Superior temporal gyrus (tissue), 1 donor: ENCODE measurements at regions not wholly inside any gene's neighbourhood (a gene's known extent, or its start where the extent isn't known, plus 50 kb on each side); places are given as distances from the start of the nearest gene placed in this dataset.

Experiments used
- DNase-seq: peaks from one replicate; pipeline ENCODE4 v3.0.0-alpha.2; 2016; ENCODE audit errors: extremely low spot score

DNA sequence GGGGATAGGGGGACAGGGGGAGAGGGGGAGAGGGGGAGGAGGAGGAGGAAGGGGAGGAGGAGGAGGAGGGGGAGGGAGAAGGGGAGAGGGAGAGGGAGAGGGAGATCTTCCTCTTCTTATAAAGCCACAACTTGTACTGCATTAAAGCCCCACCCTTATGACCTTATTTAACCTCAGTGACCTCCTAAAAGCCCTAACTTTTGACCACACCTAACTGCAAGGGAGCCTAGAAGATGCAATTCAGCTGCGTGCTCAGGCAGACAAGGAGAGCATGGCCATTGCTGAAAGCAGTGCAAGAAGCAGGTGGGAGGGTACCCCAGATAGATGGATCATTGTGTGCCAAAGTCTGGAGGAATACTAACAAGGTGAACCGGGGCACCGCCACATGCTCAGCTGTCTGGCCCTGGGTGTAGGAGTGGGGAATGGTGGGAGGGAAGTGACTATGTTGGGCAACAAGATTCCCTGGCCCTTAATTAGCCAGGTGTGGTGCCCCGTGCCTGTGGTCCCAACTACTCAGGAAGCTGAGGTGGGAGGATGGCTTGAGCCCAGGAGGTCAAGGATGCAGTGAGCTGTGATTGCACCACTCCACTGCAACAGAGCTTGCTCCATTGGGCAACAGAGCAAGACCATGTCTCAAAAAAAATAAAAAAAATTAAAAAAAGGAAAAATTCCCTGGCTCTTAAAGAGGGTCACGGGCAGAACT lies 125.4 kb upstream of the BOD1 start:
- DNase-seq: no peak

DNA sequence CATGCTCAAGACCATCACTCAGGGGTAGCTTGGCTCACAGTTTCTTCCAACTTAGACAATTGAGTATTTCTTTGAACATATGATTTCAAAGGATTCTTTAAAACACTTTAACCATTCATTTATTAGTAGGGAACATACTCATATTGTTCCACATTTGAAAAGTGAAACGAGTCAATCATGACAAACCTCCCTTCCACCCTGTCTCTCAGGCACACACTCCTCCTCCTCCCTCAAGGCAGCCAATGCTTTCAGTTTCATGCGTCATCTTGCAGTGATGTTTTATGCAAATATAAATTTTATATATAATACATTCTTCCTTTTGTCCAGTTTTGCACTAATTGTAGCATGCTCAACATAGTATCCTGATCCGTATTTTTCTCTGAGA lies 126.0 kb upstream of the BOD1 start:
- no peak for DNase-seq

DNA sequence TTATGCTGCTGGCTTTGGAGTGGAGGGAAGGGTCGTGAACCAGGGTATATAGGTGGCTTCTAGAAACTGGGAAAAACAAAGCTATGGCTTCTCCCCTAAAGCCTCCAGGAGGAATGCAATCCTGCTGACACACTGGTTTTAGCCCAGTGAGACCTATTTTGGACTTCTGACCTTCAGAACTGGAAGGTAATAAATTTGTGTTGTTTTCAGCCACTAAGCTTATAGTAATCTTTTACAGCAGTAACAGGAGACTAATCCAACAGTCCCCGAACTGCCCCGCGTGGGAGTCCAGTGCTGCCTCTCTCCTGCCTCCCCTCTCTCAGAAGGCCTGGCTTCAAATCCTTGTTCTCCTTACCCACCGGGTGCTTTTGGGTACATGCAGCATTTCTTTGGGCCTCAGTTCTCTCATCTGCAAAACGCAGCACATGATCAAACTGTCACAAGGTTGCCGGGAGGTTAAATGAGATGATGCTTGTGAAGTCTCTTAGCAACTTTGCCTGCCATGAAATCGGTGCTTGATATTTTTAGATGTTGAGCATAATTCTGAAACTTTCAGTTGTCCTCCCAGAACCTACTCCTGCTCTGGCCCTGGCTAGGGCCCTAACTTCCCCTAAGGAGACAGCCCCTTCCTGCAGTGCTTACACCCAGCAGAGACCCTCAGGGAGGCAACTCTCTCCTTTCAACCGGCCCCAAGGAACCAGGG lies 127.3 kb upstream of the BOD1 start:
- no peak for DNase-seq

DNA sequence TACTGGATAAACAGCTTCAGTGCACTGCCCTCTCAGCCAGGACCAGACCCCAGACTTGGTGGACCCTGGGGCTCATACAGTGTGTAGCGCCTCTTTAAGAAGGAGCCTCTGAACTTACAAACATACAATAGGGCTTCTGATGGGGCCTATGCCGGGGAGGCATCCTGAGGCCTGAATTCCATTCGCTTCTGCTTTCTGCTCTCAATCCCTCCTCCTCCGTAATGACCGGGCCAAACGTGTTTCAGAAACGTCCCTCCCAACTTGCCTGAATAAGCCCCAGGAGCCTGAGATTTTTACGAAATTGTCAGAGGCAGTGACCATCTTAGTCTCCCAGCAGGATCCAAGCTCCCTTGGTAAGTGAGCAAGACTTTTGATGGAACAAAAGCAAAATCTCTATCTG lies 128.1 kb upstream of the BOD1 start:
- DNase-seq: no peak

DNA sequence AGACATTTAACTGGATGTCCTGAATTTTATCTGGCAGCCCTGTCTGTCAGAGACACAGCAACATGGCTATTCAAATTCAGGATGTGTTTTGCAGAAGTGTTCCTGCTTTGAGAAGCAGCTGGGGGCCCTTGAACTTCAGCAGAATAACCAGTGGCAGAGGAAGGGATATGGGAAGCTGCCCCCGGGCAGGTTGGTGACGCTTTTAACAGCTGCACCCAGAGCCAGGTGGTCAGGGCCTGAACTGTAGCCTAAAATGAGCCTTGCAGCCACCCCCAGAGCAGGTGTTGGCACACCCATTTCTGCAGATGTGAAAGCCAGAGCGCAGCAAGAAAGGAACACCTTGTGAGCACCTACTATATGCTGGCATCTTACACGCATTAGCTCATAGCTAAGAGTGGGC lies 128.7 kb upstream of the BOD1 start:
- no peak for DNase-seq

DNA sequence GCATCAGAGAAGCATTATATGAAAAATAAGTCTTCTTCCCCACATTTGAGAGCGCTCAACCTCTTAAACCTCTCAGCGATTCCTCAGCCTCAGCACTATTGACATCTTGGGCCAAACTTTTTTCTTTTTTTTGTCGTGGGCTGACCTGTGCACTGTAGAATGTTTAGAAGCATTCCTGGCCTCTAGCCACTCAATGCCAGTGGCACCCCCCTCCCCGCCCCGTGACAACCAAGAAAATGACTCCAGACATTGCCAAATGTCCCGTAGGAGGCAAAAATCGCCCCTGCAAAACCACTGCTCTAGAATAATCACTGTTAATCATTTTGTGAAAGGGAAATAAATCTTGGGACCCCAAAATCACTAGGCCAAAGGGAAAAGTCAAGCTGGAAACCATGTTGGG lies 129.1 kb upstream of the BOD1 start:
- no peak for DNase-seq

DNA sequence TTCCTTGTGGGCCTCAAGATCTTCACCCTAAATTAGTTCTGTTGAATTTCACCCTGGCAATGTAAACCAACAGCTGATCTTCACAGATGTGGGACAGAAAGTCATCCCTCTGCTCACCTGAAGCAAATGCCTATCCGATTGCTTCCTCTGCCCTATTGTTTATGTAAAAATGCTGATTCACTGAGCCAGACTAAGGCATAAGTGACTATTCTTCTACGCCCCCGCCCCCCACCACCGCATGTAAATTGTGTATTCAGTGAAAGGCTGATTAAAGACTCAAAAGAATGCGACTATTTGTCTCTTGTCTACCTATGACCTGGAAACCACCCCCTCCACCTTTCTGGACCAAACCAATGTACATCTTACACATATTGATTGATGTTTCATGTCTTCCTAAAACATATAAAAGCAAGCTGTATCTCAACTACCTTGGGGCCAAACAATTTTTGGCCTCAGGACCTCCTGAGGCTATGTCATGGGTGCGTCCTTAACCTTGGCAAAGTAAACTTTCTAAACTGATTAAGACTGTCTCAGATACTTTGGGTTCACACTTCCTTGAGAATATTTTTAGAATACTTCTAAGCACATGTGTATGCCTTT lies 129.7 kb upstream of the BOD1 start:
- no peak for DNase-seq

DNA sequence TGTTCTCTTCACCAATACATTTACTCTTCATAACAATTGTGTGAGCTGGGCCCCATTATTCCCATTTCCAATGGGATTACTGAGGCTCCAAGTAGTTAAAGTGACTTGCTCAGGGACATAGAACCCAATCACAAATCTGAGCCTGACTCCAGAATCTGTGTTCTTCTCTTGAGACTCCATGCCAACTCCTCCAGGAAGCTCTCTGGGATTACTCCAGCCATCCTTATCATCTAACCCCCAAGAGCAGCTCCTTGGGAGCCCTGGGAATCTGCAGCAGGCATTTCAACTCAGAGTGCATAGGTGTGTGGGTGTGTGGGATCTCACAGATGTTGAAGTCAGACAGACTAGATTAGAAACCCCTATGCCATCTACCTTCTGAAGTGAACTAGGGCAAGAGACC lies 131.4 kb upstream of the BOD1 start:
- no peak for DNase-seq

DNA sequence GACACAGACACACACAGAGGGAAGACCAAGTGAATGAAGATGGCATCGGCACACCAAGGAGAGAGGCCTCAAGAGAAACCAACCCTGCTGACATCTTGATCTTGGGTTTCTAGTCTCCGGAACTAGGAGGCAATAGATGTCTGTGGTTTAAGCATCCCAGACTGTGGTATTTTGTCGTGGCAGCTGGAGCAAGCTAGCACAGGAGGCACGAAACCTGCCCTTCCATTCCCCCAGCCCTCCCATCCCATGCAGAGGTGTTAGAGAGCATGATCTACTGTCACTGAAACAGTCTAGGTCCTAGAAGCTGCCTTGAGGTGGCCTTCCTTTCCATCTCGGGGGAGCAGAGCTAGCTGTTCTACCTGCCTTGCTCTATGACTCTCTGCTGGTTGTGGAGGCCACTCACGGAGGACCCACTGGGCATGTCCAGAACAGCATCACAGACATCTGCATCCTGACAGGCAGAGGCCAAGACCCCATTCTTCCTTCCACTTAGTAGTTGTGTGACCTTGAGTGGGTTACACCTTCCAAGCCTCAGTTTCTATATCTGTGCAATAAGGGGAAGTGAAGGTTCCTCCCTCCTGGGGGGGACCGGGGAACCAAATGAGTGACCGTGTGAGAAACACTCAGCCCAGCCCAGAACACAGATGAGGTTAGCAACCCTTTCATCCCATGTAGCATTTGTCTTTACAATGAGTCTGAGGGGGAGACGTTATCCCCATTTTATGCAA lies 134.3 kb upstream of the BOD1 start:
- no peak for DNase-seq

DNA sequence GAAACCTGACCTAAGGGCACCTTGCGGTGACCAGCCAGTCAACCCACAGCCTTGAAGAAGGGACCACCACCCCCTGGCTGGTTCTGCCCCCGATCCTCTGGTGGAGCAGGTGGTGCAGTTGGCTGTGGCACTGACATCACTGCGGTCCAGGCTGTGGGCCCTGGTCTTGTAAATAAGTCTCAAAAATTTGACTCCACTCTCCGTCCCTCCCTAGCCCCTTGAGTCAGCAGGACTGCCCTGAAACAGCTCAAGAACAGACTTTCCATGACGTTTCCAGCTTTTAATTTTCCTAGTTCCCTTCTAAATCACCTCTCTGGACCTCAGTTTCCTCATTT lies 134.8 kb upstream of the BOD1 start:
- no peak for DNase-seq

DNA sequence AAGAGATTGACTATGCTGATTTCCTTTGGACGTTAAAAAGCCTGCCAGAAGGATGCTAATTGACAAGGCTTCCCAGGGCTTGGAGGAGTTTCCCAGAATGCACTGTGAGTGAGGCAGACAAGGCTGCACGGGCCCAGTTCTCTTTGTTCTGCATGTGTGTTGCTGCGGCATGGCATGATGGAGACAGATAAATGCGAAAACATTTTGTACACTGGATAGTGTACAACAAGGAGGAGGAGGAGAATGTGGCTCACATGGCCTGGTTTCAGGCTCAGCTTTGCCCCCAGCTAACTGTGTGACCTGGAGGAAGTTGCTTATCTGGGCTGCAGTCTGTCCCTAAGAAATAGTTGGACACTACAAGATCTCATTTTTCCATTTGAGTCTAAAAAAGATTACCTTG lies 135.5 kb upstream of the CPEB4 start:
- DNase-seq: no peak

DNA sequence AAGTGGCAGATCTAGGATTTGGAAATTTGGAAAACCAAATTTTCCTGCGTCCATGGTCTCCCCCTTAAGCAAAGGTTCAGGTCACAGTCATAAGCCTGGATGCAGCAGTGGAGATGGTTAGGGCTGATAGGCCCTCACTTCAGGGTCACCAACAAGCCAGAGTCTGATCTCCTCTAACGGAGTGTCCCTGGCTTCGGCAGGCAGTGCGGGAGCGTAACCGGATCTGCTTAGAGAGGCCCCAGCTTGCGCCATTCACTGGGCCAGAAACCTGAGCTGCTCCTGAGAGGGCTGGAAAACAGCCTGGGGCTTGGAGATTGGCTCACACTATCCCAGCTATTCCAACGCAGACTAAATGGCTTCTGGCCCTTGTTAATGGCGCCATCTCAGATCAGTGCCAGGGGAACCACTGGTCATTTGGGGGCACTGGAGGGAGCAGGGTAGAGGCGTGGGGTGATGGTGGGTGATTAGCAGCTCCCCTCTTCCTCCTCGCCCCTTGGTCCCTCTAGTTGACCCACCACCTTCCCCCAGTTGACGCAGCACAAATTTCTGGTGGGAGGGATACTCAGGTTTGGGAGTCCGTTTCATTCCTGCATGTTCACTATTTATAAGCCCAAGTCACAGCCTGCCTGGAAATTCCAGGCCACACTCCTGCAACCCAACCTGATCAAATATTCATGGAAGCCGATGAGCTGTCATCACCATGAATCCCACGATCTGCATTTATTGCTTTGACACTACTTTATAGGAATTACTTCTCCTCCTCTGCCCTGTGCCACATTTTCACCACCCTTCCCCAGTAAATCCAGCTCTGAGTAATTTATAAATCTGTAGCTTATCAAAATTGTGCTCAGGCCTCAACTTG lies 134.6 kb upstream of the CPEB4 start:
- no peak for DNase-seq

DNA sequence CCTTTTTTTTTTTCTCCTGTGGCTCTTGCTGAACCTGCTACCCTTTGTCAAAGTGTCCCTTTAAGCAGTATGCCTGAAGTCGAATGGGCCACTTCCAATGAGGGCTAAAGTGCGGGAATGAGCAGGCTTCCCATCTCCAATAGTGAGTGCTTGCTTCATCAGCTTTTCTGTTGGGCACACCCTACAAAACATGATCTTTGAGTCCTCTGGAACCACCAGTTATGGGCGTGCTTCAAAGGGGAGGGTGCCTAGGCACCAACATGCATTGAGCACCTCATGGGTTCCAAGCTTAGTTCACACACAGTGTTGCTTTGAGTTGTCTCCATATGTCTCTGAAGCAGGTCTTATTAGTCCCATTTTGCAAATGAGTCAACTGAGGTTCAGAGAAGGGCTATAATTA lies 132.8 kb upstream of the CPEB4 start:
- no peak for DNase-seq

DNA sequence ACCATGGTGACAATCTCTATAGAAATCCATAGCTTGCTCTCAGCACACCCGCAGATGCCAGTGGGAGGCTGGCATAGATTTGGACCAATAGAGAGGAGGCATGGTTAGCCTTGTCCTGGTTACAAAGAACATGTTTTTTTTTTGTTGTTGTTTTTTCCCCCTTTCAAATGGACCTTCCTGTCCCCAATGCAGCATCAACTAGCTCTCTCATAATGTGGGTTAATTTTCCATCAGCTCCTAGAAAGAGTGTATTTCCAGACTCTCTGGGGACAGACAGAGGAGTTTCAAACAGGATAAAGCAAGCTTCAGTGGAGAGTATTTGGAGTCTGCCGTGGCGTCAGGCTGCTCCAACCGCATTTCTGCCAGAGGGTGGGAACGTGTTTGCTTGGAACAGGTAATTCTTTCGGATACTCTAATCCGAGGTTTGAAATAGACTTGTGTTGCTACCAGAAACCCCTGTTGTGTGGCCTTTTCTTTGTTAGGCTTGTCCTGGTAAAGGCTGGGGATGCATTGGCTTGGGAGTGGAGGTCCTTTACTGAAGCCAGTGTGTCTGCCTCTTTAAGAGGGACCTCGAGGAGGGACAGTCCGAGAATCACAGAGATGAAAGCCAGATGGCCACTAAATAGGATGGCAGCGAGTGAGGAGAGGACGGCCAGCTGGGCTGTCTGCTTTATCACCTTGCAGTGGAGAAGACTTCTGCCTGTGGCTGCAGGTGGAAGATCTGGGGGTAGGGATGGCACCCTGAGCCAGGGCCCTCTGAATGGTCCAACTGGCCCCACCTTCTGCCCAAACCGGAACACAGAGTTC lies 130.5 kb upstream of the CPEB4 start:
- no peak for DNase-seq

DNA sequence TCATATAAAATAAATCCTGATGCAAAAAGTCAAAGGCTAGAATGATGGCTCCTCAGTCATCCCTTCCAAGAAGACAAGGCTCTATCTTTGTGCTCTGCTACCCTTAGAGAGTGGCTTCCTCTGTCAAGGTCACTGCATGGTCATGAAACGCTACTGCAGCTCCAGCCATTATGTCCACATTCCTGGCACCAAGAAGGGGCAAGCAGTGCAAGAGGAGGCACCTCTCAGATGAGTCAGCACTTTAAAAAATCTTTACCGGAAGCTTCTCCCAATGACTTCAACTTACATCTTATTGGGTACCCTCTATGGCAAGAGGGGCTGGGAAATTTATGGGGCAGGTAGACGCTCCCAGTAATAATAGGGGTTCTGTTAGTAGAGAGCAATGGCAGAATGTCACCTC lies 129.5 kb upstream of the CPEB4 start:
- DNase-seq: no peak

DNA sequence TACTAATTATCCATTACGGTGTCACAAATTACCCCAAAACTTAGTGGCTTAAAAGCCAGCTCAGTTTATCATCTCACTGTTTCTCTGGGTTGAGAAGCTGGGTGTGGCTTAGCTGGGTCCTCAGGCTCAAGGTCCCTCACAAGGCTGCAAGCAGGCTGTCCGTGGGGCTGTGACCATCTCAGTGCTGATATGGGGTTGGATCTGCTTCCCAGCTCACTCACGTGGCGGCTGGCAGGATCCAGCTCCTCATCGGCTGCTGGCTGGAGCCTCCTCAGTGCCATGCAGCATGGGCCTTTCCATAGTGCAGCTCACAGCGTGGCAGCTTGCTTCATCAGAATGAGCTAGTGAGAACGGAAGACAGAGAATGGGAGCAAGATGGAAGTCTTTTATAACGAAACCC lies 128.5 kb upstream of the CPEB4 start:
- no peak for DNase-seq

DNA sequence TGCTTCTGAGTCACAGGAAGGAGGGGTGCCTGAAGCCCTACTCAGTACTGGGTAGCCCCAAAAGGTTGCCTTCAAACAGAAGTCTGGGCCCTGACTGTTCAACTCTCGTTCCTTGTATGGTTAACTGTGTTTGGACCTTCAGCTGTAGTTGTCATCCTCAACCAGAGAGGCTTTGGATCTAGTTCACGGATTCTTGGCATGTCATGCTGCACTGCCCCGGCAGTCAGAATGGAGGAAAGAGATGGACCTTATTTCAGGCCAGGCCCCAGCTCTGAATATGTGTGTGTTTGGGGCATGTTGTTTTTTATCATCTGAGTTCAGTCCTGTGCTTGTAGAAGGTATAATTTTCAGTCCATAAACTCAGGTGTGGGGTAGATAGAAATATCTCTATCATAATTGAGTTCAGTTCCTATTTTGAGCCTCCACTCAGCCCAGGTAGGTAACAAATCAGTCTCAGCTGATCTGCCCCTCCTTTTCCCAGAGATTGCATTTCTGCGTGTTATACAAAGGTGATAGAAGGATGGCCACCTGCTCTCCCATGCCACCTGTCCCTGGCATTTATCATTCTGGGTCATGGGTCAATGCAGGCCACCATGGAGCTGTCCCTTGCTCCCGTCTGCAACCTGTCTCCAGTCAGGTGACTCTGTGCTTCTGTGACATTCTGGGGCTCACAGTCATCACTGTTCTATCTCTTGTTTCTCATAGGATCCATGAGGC lies 127.5 kb upstream of the CPEB4 start:
- no peak for DNase-seq

DNA sequence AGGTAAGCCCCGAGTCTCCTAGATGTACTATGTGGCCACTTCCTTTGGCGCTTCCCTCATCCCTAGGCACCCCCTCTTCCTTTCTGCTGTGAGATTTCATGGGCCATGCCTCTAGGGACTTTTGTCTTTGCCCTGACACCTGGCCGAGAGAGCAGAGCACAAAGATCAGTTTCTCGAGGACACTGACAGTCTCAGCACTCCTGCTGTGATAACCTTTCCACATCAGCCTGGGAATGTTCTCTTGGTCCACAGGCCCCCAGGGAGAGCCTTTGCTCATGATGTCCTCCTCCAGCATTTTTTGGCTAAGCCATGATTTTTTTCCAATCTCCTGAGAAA lies 127.0 kb upstream of the CPEB4 start:
- DNase-seq: no peak

DNA sequence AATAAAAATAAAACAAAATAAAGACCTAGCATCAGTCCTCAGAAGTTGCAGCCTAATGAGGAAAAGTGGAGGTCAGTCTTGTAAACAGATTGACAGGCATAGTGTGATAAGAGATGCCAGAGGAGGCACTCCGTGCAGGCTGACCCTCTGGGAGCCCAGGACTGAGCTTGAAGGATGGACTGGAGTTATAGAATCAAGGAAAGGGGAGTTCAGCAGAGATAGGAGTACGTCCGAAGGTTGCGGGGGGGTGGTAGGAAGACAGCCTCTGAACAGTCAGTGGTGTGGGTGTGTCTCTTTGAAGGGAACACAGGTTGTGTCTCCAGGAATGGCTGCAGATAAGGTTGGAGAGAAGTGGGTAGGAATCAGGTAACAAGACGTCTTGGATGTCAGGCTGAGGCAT lies 126.1 kb upstream of the CPEB4 start:
- no peak for DNase-seq

DNA sequence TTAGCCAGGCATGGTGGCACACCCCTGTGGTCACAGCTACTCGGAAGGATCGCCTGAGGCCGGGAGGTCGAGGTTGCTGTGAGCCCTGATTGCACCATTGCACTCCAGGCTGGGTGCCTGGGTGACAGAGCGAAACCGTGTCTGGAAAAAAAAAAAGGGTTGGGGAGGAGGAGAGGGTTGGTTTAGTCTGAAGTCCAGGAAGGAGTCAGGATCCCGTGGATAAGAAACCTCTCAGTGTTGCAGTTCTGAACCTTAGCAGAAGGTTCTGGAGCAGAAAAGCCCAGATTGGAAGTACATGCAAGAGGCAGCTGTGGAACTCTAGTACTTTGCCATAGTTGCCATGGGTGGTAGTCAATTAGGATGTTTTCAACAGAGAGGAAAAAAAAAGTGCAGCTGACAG lies 125.2 kb upstream of the CPEB4 start:
- DNase-seq: no peak

DNA sequence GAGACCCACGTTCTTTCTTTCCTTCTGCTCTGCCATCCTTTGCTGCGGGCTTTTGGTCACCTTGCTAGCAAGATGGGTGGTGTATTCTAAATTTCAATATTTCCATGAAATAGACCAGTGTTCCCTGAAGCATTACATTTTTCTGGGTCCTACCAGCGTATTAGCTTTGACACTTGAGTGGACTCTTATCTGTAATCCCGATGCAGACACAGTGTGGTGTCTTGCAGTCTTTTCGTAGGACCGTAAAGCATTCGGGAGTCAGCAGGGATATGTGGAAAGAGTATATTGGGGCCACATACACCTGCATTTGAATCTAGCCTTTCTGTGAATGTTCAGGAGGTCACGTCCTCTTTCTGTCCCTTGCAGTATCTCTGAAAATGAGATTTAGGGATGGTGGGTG lies 124.7 kb upstream of the CPEB4 start:
- no peak for DNase-seq
